GM19467 (cell line): ENCODE measurements at regions not wholly inside any gene's neighbourhood (a gene's known extent, or its start where the extent isn't known, plus 50 kb on each side); places are given as distances from the start of the nearest gene placed in this dataset.

Experiments
- ATAC-seq: cut with Tn5 transposase; IDR thresholded peaks from one replicate; pipeline ENCODE4 v1.9.1; 2021; ENCODE audit warnings: mild to moderate bottlenecking, moderate library complexity; ENCODE audit not compliant: unreplicated experiment

DNA sequence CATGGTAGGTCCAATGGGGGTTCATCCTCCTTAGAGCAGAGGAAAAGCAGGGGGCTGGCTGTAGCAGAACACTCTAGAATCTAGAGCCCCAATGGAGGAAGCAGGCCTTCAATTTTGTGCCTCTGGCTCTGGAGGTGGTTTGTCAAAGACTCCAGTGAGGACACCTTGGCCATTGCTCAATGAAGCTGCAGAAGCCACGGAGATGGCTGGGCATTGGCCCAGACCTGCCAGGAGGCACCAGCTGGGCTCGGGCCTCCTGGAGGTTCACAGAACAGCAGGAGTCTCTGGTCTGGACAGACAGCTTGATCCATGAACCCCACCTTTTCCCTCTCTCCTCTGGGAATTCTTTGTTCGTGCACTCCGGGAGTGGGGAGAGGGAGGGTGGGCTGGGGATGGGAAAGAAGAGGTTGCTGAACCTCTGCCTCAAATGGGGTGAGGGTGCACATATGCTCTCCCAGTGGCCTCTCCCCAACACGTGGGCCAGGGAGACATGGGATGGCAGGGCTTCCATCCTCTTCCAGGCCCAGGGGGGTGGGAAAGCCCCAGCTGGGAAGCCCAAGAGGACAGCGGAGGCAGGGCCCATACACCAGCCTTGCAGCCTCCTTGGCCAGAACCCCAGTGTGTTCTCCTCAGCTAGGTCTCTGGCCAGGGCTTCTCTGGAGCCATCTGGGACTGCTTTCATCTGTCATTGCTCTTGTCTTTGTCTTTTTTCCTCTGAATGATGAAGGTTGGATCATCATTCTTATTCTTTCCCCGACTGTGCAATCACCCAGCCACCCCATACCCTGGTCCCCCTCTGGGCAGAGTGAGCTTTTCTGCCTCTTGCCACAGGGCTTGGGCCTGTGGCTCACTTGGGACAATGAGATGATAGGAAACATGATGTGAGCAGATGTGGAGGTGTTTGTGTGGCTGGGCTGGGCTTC is 1019.4 kb downstream of the BRD1 start:
- ATAC-seq, result no peak

DNA sequence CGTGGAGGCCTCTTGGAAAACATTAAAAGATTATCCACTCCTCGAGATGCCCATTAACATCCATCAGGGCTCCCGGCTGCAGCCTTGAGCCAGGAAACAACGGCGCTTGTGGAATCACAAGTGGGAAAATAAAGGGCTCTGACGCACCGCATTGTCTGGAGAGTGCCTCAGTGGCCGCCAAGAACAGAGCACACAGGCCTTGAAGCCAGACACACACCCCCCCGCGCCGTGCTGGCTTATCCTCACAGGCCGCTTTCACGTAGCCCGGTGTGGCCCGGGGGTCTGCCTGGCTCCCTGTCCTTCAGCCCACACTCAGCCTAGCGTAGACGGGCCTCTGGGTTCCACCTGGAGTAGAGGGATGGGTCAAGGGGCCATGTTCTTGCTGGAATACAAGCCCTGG is 1020.5 kb downstream of the BRD1 start:
- ATAC-seq, result no peak

DNA sequence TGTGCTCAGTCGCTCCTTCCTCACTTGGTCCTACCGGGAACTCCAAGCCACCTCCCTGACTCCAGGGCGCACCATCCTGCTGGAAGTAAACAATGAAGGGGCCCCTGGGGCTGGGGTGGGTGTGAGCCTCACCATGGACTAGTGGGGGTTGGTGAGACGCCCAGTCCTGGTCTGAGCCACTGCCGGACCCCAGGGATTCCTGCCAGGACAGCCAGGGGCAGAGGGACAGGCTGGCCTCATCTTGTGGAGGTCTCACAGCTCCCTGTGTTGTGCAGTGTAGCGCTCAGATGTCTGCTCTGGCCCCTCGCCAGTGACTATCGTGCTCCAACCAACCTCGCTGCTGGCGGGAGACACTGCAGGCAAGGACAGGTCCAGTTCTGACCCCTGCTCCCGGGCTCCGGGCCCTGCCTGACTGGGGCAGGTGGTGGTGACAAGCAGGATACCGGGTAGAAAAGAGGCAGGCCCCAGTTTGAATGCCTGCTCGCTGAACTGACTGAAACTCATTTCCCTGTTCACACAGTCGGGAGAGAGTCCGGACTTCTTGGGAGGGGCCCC is 1021.4 kb downstream of the BRD1 start:
- ATAC-seq, result no peak

GRCh38 chr22:48805516-48805915 is 1022.2 kb downstream of the BRD1 start:
- no peak for ATAC-seq

- no peak for ATAC-seq
These were observed 1022.8 kb downstream of the BRD1 start for GRCh38 chr22:48804811-48805301.

DNA sequence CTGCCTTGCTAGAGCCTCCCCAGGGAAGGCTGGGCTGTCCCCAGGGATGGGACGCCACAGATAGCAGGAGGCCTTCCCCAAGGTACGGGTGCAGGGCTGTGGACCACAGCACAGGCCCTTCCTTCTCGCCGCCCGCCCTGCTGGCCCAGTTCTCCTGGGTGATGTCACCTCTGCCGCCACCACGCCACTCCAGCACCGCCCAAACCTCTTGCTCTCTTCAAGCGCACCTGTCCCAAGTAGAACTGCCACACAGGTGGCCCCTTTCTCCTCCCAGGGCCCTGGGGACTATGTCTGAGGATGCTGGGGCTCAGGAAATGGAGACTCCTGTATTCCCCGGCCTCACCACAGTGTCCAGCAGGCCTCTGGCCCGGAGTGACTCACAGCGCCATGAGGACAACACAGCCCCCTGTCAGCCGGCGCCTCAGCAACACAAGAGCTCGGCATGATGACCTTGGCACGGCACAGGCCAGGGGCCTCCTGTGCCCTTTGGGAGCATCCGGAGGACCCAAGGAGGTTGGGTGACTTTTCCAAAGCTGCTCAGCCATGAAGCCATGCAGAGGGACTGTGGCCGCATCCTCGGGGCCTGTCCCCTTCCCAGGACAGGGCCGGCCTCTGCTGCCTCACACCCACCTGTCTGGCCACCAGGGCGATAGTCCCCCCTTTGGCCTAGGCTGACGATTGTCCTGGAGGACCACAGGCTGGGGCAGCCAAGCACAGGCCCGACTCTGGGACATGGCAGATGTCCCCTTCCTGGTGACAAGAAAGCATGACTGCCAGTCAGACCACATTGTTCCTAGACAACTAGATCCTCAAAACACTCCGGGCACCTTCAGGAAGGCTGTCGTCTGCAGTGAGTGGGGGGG is 1023.5 kb downstream of the BRD1 start:
- ATAC-seq, result no peak

GRCh38 chr22:48803171-48803947 is 1024.3 kb downstream of the BRD1 start:
- ATAC-seq, result no peak

- no peak for ATAC-seq
These were observed 1025.1 kb downstream of the BRD1 start for GRCh38 chr22:48802576-48802975.

GRCh38 chr22:48800886-48801607 is 1026.6 kb downstream of the BRD1 start:
- no peak for ATAC-seq

GRCh38 chr22:48800036-48800885 is 1027.4 kb downstream of the BRD1 start:
- no peak for ATAC-seq

- ATAC-seq, result no peak
These were observed 1028.3 kb downstream of the BRD1 start for GRCh38 chr22:48799227-48799970.

GRCh38 chr22:48798281-48799226 is 1029.1 kb downstream of the BRD1 start:
- no peak for ATAC-seq

GRCh38 chr22:48797731-48798130 is 1029.9 kb downstream of the BRD1 start:
- no peak for ATAC-seq

- ATAC-seq, result no peak
These were observed 1031.2 kb downstream of the BRD1 start for GRCh38 chr22:48796310-48797015.

GRCh38 chr22:48795664-48796063 is 1032.0 kb downstream of the BRD1 start:
- ATAC-seq, result no peak

DNA sequence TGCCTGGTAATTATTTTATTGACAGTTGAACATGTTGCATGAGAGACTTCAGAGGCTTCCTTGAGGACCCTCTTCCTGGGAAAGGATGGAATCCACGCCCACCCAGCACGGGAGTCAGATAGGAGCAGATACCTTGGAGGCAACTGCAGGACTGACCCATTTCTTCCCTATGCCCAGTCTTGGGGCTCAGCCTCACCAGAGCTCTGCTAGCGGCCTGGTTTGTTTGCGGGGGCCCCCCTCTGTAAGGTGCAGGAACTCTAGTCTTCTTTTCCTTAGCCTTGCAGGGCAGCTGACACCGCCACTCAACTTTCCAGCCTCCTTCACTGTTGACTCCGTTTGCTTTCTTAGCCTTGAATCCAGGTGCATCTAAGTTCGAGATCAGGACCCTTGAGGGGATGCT is 1032.8 kb downstream of the BRD1 start:
- no peak for ATAC-seq

- no peak for ATAC-seq
These were observed 1033.7 kb downstream of the BRD1 start for GRCh38 chr22:48793949-48794348.
